Suprapubic skin (tissue), 3 donors: ENCODE measurements at regions not wholly inside any gene's neighbourhood (a gene's known extent, or its start where the extent isn't known, plus 50 kb on each side); places are given as distances from the start of the nearest gene placed in this dataset.

ENCODE experiments used
- CTCF ChIP-seq, 2 donors: fragments of 200-600 bp in 1 of 2; fragments of 450-650 bp in 1 of 2; sonication (generic) in 1 of 2; IDR thresholded peaks; one replicate each; pipeline ENCODE4 v1.5.1; 2016 to 2019; ENCODE audit warnings: antibody characterized with exemption in 2 of 2, mild to moderate bottlenecking in 1 of 2, moderate library complexity in 1 of 2
- POLR2A ChIP-seq, 2 donors: fragments of 450-650 bp; IDR thresholded peaks; one replicate each; pipeline ENCODE4 v1.6.1; 2017; ENCODE audit warnings: antibody characterized with exemption in 2 of 2, mild to moderate bottlenecking in 2 of 2, moderate library complexity in 2 of 2

GRCh38 chr2:176934131-176934530, 278.5 kb upstream of the HNRNPA3 start:
- TF ChIP-seq POLR2A (IDR thresholded peaks at IDR 0.05) (no peak), CTCF (IDR thresholded peaks at IDR 0.05) (no peak)
